ENCODE measurements at regions not wholly inside any gene's neighbourhood (a gene's known extent, or its start where the extent isn't known, plus 50 kb on each side); places are given as distances from the start of the nearest gene placed in this dataset.

DNA sequence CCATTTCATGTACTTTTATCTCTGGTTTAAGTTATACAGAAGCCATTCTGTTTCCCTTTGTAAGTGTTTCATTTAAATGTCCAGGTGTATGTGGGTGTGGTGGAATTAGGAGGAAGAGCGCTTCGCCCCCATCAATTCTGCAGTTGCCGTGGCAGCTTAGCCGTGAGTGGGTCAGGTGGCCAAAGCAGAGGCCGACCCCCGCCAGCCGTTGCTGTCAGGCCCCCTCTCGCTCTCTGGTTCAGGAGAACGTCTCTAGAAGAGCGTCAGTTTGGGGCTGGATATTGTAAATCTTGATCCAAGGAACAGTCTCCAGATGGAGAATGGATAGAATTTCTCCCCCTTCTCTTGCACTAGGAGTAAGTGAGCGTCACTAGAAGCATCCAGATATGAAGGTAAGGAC lies 367.4 kb downstream of the FOXA2 start:
- Histone ChIP-seq H3K27ac (no peak overlapping the region), H3K4me1 (no peaks in the 10 kb centered on the region), H3K9me3 (no peaks in the 10 kb centered on the region), H3K36me3 (ENCODE audit: low read depth, missing control alignments) (no peaks in the 10 kb centered on the region), H3K4me3 (no peak overlapping the region), H3K27me3 (no peaks in the 10 kb centered on the region)
- intact Hi-C loops (cut with DNase I; ENCODE audit: low total_unique reads), result no loop called here
- WGBS, 2 donors, result 56 to 58% methylated on average over 11 of the region's 11 CpGs
- TF ChIP-seq POLR2A (IDR thresholded peaks at IDR 0.05), result no peak
- no peak for TF ChIP-seq CTCF (IDR thresholded peaks at IDR 0.05)
- no peak for DNase-seq

DNA sequence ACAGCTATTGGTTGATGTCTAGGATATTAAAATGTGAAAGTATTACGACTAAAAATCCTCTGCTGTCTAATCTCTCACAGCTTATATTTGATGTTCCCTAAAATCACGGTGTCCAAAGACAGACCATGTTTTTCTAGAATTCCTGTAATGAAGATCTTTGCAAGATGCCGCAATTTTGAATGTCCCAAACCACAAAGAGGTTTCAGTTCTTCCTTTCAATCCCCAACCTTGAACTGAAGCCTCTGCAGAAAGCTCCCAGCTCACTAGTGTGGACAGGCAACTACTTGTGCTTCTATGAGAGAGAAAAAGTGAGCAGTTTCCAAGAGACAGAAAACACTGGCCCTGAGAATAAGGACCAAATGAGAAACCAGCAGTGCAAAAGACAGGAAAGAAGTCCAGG lies 370.1 kb downstream of the FOXA2 start:
- DNase-seq, result no peak
- no peak for TF ChIP-seq POLR2A (IDR thresholded peaks at IDR 0.05)
- no peak for TF ChIP-seq CTCF (IDR thresholded peaks at IDR 0.05)
- Histone ChIP-seq H3K36me3 (ENCODE audit: low read depth, missing control alignments) (no peaks in the 10 kb centered on the region), H3K4me1 (no peaks in the 10 kb centered on the region), H3K9me3 (no peaks in the 10 kb centered on the region), H3K27me3 (no peaks in the 10 kb centered on the region), H3K27ac (no peak overlapping the region), H3K4me3 (no peak overlapping the region)
- 74 to 78% methylated on average over 3 of the region's 3 CpGs for WGBS, 2 donors
- intact Hi-C loops (cut with DNase I; ENCODE audit: low total_unique reads), result no loop called here

DNA sequence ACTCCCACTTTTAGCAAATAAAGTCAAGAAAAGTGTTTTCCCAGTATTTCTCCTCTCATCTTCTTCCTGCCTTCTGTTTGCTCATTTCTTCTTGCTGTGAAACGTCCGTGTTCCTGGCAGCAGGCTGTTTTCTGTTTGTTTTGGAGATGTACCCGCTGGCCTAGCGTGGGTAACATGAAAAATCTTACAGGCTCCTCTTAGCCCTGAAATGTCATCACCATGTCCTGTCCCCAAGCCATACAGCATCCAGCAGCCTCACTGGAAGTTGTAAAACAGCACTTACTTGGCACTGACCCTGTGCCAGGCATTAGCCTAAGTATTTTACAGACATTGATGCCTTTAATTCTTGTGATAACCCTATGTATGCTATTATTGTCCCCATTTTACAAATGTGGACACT lies 371.1 kb downstream of the FOXA2 start:
- H3K9me3 ChIP-seq, result no peaks in the 10 kb centered on the region
- TF ChIP-seq POLR2A (IDR thresholded peaks at IDR 0.05) (no peak), CTCF (IDR thresholded peaks at IDR 0.05) (no peak)
- no peak overlapping the region for H3K27ac ChIP-seq
- no peaks in the 10 kb centered on the region for H3K4me1 ChIP-seq
- no peaks in the 10 kb centered on the region for H3K27me3 ChIP-seq
- H3K4me3 ChIP-seq, result no peak overlapping the region
- no peak for DNase-seq
- intact Hi-C loops (cut with DNase I; ENCODE audit: low total_unique reads), result no loop called here
- H3K36me3 ChIP-seq (ENCODE audit: low read depth, missing control alignments), result no peaks in the 10 kb centered on the region
- 75 to 78% methylated on average over 4 of the region's 4 CpGs for WGBS, 2 donors

- Histone ChIP-seq H3K4me3 (no peak overlapping the region), H3K36me3 (ENCODE audit: low read depth, missing control alignments) (no peaks in the 10 kb centered on the region), H3K27ac (no peak overlapping the region), H3K4me1 (no peaks in the 10 kb centered on the region), H3K27me3 (no peaks in the 10 kb centered on the region), H3K9me3 (no peaks in the 10 kb centered on the region)
- no peak for DNase-seq
- intact Hi-C loops (cut with DNase I; ENCODE audit: low total_unique reads), result no loop called here
- TF ChIP-seq POLR2A (IDR thresholded peaks at IDR 0.05), result no peak
These were observed 377.1 kb downstream of the FOXA2 start for GRCh38 chr20:22207280-22207679.

- intact Hi-C loops (cut with DNase I; ENCODE audit: low total_unique reads), result no loop called here
- Histone ChIP-seq H3K27ac (no peak overlapping the region), H3K27me3 (no peaks in the 10 kb centered on the region), H3K9me3 (no peaks in the 10 kb centered on the region), H3K4me1 (no peaks in the 10 kb centered on the region), H3K4me3 (no peak overlapping the region), H3K36me3 (ENCODE audit: low read depth, missing control alignments) (no peaks in the 10 kb centered on the region)
- WGBS, 2 donors, result 80 to 88% methylated on average over 4 of the region's 4 CpGs
- DNase-seq, result no peak
- TF ChIP-seq POLR2A (IDR thresholded peaks at IDR 0.05), result no peak
- no peak for TF ChIP-seq CTCF (IDR thresholded peaks at IDR 0.05)
These were observed 379.6 kb downstream of the FOXA2 start for GRCh38 chr20:22204801-22205200.

Measured in testis (tissue), 2 donors.